ENCODE measurements at regions not wholly inside any gene's neighbourhood (a gene's known extent, or its start where the extent isn't known, plus 50 kb on each side); places are given as distances from the start of the nearest gene placed in this dataset.

- no peak for DNase-seq (ENCODE audit: low read depth in 4 of 4, low spot score in 1 of 4)
Observed at GRCh38 chr2:118738524-118739308, 108.7 kb downstream of the EN1 start.

- no peak for DNase-seq (ENCODE audit: low read depth in 4 of 4, low spot score in 1 of 4)
Observed at GRCh38 chr2:118738106-118738505, 109.3 kb downstream of the EN1 start.

- no peak for DNase-seq (ENCODE audit: low read depth in 4 of 4, low spot score in 1 of 4)
Observed at GRCh38 chr2:118737684-118738083, 109.8 kb downstream of the EN1 start.

- no peak for DNase-seq (ENCODE audit: low read depth in 4 of 4, low spot score in 1 of 4)
Observed at GRCh38 chr2:118732432-118732831, 115.0 kb downstream of the EN1 start.

- DNase-seq (ENCODE audit: low read depth in 4 of 4, low spot score in 1 of 4), result no peak
Observed at GRCh38 chr2:118731413-118731812, 116.0 kb downstream of the EN1 start.

GRCh38 chr2:118730405-118730804 is 117.0 kb downstream of the EN1 start:
- DNase-seq (ENCODE audit: low read depth in 4 of 4, low spot score in 1 of 4), result no peak

GRCh38 chr2:118729760-118730159 is 117.7 kb downstream of the EN1 start:
- DNase-seq (ENCODE audit: low read depth in 4 of 4, low spot score in 1 of 4), result no peak

GRCh38 chr2:118728984-118729383 is 118.5 kb downstream of the EN1 start:
- no peak for DNase-seq (ENCODE audit: low read depth in 4 of 4, low spot score in 1 of 4)

GRCh38 chr2:118726821-118727220 is 120.6 kb downstream of the EN1 start:
- DNase-seq (ENCODE audit: low read depth in 4 of 4, low spot score in 1 of 4), result no peak

GRCh38 chr2:118723394-118723793 is 124.1 kb downstream of the EN1 start:
- DNase-seq (ENCODE audit: low read depth in 4 of 4, low spot score in 1 of 4), result no peak

GRCh38 chr2:118722976-118723375 is 124.5 kb downstream of the EN1 start:
- no peak for DNase-seq (ENCODE audit: low read depth in 4 of 4, low spot score in 1 of 4)

GRCh38 chr2:118721817-118722551 is 125.5 kb downstream of the EN1 start:
- DNase-seq (ENCODE audit: low read depth in 4 of 4, low spot score in 1 of 4), result no peak

- DNase-seq (ENCODE audit: low read depth in 4 of 4, low spot score in 1 of 4), result no peak
Observed at GRCh38 chr2:118720866-118721265, 126.6 kb downstream of the EN1 start.

- DNase-seq (ENCODE audit: low read depth in 4 of 4, low spot score in 1 of 4), result no peak
Observed at GRCh38 chr2:118718921-118719320, 128.5 kb downstream of the EN1 start.

- no peak for DNase-seq (ENCODE audit: low read depth in 4 of 4, low spot score in 1 of 4)
Observed at GRCh38 chr2:118716102-118716501, 131.3 kb downstream of the EN1 start.

GRCh38 chr2:118714118-118714517 is 133.3 kb downstream of the EN1 start:
- no peak for DNase-seq (ENCODE audit: low read depth in 4 of 4, low spot score in 1 of 4)

GRCh38 chr2:118711603-118712002 is 135.8 kb downstream of the EN1 start:
- DNase-seq (ENCODE audit: low read depth in 4 of 4, low spot score in 1 of 4), result no peak

GRCh38 chr2:118710481-118710880 is 137.0 kb downstream of the EN1 start:
- DNase-seq (ENCODE audit: low read depth in 4 of 4, low spot score in 1 of 4), result no peak

- DNase-seq (ENCODE audit: low read depth in 4 of 4, low spot score in 1 of 4), result no peak
Observed at GRCh38 chr2:118709786-118710185, 137.7 kb downstream of the EN1 start.

- DNase-seq (ENCODE audit: low read depth in 4 of 4, low spot score in 1 of 4), result no peak
Observed at GRCh38 chr2:118706844-118707243, 140.6 kb downstream of the EN1 start.

GRCh38 chr2:118706371-118706770 is 141.1 kb downstream of the EN1 start:
- no peak for DNase-seq (ENCODE audit: low read depth in 4 of 4, low spot score in 1 of 4)

- no peak for DNase-seq (ENCODE audit: low read depth in 4 of 4, low spot score in 1 of 4)
Observed at GRCh38 chr2:118705032-118705431, 142.4 kb downstream of the EN1 start.
